ENCODE measurements at regions not wholly inside any gene's neighbourhood (a gene's known extent, or its start where the extent isn't known, plus 50 kb on each side); places are given as distances from the start of the nearest gene placed in this dataset.

DNA sequence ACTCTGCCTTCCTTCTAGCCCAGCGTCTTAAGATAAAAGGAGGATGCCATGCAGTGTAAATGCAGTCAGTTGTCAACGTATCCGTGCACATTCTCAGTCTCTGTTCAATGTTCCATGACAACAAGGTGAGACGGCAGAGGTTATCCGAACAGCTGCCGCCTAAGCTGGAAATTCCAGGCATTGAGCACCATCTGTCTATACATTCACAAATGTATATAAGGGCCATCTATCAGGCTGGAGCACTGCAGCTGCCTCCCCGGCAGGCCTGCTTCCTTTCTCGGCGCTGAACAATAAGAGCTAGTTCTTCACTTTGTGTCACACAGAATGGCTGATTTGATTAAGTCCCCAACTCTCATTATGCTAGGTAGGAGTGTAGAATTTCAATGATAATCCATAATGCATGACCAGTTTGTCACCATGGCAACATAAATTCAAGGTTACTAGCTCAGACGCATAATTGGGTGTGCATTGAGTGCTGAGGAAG lies 282.2 kb upstream of the SOX11 start:
- H3K27me3 ChIP-seq (ENCODE audit: control insufficient read depth, insufficient read depth, low read length) = no peaks in the 10 kb centered on the region
- TF ChIP-seq, protein P1, sequence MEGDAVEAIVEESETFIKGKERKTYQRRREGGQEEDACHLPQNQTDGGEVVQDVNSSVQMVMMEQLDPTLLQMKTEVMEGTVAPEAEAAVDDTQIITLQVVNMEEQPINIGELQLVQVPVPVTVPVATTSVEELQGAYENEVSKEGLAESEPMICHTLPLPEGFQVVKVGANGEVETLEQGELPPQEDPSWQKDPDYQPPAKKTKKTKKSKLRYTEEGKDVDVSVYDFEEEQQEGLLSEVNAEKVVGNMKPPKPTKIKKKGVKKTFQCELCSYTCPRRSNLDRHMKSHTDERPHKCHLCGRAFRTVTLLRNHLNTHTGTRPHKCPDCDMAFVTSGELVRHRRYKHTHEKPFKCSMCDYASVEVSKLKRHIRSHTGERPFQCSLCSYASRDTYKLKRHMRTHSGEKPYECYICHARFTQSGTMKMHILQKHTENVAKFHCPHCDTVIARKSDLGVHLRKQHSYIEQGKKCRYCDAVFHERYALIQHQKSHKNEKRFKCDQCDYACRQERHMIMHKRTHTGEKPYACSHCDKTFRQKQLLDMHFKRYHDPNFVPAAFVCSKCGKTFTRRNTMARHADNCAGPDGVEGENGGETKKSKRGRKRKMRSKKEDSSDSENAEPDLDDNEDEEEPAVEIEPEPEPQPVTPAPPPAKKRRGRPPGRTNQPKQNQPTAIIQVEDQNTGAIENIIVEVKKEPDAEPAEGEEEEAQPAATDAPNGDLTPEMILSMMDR (IDR thresholded peaks at IDR 0.05; ENCODE audit: insufficient read depth, low read length, severe bottlenecking) = no peak
- no peaks in the 10 kb centered on the region for H3K36me3 ChIP-seq (ENCODE audit: control insufficient read depth, insufficient read depth, low read length)
- FAIRE-seq (no peak), DNase-seq (ENCODE audit: low read depth) (no peak)
- no peak overlapping the region for H3K4me3 ChIP-seq (ENCODE audit: low read depth, low read length)

DNA sequence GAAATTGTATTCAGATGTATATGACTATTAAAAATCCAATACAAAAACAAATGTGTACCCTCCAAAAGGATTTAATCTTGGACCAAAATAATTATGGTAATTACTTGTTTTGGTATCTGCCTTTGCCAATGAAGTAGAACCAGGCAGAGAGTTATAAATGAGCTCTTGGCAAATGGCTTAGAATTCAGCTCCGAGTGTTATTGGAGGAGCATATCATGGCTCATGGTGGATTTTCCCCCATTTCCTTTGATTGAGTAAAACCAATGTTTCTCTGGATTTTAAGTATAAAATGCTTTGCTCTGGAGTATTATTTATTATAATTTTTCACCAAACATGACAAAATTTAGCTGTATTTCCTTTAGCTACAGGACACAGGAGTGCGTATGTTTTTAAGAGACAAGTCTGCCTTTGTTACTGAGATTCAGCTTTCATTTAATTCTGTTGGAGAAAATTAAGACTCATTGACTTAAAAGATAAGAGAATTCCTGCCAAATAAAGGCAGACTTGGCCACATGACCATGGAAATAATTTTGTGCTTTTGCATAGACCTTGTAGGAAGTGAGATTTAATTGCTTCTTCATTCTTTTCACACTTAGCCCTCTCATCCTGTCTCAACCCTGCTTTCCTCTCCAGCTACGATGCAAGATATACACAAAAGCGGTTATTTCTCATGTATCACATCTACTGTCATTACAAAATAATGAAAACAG lies 281.0 kb upstream of the SOX11 start:
- no peak for FAIRE-seq
- TF ChIP-seq, protein P1 (IDR thresholded peaks at IDR 0.05; ENCODE audit: insufficient read depth, low read length, severe bottlenecking) = no peak

DNA sequence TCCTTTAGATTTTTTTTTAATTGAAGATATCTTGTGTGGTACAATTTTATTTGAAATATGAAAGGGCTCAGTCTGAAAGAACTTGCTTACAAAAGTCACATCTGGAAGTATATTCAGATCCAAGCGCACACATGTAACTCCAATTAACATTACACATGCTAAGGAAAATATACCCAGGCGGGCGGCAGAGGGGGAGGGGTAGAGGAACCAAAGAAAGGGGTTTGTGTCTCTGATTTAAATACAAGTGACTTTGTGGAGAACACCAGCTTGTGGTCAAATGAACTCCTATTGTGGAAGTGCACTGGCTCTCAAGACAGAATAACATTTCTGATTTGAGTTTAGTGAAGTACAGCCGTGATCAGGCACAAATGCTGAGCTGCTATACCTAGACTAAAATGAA lies 280.2 kb upstream of the SOX11 start:
- DNase-seq (ENCODE audit: low read depth) (no peak), FAIRE-seq (no peak)
- no peaks in the 10 kb centered on the region for H3K27me3 ChIP-seq (ENCODE audit: control insufficient read depth, insufficient read depth, low read length)
- TF ChIP-seq, protein P1 (IDR thresholded peaks at IDR 0.05; ENCODE audit: insufficient read depth, low read length, severe bottlenecking) = no peak
- H3K36me3 ChIP-seq (ENCODE audit: control insufficient read depth, insufficient read depth, low read length) = no peaks in the 10 kb centered on the region
- no peak overlapping the region for H3K4me3 ChIP-seq (ENCODE audit: low read depth, low read length)

More for the DNA sequence above, 281.0 kb upstream of the SOX11 start:
- Histone ChIP-seq H3K4me3 (ENCODE audit: low read depth, low read length) (no peak overlapping the region), H3K27me3 (ENCODE audit: control insufficient read depth, insufficient read depth, low read length) (no peaks in the 10 kb centered on the region), H3K36me3 (ENCODE audit: control insufficient read depth, insufficient read depth, low read length) (no peaks in the 10 kb centered on the region)
- no peak for DNase-seq (ENCODE audit: low read depth)

DNA sequence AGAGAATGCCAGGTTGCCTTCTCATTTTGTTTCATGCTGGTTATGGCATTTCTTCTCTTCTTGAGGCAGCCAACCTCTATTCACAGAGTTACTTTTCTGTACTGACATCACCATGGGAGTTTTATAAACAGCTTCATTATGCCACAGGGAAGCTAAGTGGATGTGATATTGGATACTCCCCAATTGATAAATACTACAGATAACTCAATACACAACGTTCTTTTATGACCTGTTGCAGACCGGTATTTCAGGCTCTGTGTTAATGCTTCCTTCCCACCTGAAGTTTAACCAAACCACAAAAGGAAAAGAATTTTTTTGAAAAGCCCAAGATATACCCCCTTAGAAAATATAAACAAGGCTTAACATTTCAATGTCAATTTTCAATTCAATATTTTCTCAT lies 258.3 kb upstream of the SOX11 start:
- no peaks in the 10 kb centered on the region for H3K27me3 ChIP-seq (ENCODE audit: control insufficient read depth, insufficient read depth, low read length)
- no peaks in the 10 kb centered on the region for H3K36me3 ChIP-seq (ENCODE audit: control insufficient read depth, insufficient read depth, low read length)
- no peak overlapping the region for H3K4me3 ChIP-seq (ENCODE audit: low read depth, low read length)
- TF ChIP-seq, protein P1 (IDR thresholded peaks at IDR 0.05; ENCODE audit: insufficient read depth, low read length, severe bottlenecking) = no peak
- DNase-seq (ENCODE audit: low read depth) (no peak), FAIRE-seq (no peak)

DNA sequence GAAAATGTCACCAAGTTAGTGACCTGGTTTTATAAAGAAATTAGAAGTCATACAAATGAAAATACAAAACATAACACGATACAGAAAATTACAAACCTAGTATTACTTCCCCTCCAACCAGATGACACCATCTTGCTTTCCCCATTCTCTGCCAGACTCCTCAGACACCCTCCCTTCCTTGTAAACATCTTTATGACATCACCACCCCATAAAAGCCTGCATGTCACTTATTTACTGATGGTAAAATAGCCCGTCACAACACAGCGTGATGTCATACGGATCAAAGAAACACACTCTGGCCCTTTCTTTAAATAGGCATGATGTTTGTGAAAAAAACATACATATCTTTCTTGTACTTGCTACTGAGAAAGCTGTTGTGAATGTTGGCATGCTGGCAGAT lies 254.8 kb upstream of the SOX11 start:
- H3K36me3 ChIP-seq (ENCODE audit: control insufficient read depth, insufficient read depth, low read length) = no peaks in the 10 kb centered on the region
- TF ChIP-seq, protein P1 (IDR thresholded peaks at IDR 0.05; ENCODE audit: insufficient read depth, low read length, severe bottlenecking) = no peak
- H3K4me3 ChIP-seq (ENCODE audit: low read depth, low read length) = no peak overlapping the region
- DNase-seq (ENCODE audit: low read depth) = no peak
- FAIRE-seq = no peak
- H3K27me3 ChIP-seq (ENCODE audit: control insufficient read depth, insufficient read depth, low read length) = no peaks in the 10 kb centered on the region

DNA sequence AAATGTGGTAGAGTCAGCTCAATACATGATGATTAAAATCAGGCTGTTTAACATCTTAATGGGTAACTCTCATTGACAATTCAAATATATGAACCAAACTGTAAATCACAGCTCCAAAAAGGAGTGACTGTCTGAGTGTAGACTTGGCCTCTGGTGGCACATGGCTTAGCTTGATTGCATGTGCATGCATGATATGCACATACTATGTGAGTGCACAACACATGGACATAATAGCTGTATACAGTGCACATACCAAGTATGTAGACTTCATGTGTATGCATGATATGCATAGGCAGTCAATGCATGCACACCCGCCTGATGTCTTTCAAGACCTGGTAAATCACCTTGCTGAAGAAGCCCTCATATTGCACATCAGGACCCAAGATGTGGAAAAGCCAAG lies 252.0 kb upstream of the SOX11 start:
- no peak overlapping the region for H3K4me3 ChIP-seq (ENCODE audit: low read depth, low read length)
- no peaks in the 10 kb centered on the region for H3K27me3 ChIP-seq (ENCODE audit: control insufficient read depth, insufficient read depth, low read length)
- no peaks in the 10 kb centered on the region for H3K36me3 ChIP-seq (ENCODE audit: control insufficient read depth, insufficient read depth, low read length)
- no peak for FAIRE-seq
- DNase-seq (ENCODE audit: low read depth) = no peak
- TF ChIP-seq, protein P1 (IDR thresholded peaks at IDR 0.05; ENCODE audit: insufficient read depth, low read length, severe bottlenecking) = no peak
